ENCODE measurements at regions not wholly inside any gene's neighbourhood (a gene's known extent, or its start where the extent isn't known, plus 50 kb on each side); places are given as distances from the start of the nearest gene placed in this dataset.
"Not testable (repeated sequence)": the region's sequence is repeated elsewhere in the genome, so short reads cannot be mapped to it uniquely, and the experiment has no call there.

DNA sequence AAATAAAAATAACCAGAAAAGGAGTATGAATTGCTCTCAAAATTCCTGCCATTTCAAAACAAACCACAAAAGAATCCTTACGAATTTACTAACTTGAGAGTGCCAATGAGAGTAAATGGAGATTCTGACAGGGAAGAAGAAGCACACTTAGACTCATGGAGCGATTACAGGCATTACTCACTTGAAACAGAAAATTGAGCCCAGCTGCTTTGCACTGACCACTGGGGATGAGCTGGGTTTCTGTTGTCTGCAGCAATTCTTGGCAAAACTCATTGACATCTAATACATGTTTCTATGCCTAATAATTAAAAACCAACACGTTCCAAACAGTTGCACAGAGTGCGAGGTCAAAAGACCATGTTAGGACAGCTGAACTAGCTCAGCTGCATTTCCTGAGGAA is 731.6 kb downstream of the DNAH5 start:
- DNase-seq = no peak

DNA sequence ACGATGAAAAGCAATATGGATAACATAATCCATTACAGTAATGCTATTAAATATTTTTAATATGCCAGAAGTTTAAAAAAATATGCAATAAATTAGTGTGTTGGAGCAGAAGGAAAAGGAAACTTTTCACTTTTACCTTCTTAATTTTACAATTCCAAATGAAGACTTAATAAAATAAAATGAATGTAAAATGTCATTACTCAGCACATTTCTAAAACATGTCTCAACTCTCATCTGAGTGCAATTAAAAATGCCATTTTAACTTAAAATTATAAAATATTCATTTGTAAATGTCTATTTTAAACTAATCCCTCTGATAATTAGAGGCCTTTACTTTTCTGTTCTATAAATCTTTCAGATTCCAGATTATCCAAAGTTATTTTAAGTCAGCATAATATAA is 733.4 kb downstream of the DNAH5 start:
- DNase-seq = no peak

DNA sequence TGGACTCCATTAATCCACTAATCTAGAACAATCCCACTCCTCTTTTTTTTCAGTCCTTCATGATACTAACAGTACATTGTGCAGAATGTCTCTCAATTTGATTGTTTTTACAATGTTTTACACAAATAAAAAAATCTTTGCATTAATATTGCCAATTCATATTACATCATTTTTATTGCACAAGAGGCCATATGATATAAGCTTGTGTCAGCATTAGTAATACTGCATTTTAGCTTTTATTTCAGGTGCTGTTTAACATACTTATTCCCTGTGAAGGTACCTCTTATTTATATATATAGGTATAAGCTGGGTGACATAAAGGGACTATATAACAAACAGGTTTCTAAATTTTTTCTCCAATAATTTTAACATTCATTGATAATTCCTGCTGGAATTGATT is 737.4 kb downstream of the DNAH5 start:
- no peak for DNase-seq

DNA sequence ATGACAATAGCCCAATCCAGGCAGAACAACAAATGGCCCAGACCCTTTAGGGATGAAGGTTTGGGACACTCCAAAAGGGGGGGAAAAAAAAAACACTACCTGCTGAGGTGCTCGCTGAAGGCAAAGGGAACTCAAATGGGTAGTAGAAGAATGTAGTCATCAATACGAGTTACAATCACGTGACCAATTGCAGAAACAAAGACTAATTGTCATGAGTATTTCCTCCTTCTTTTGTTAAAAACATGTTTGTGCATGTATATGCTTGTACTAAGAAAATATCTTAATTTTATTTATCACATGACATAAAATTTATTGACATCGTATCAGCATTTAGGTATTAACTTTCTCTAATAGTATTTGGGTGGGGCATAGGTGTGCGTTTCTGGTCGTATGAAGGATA is 743.5 kb downstream of the DNAH5 start:
- DNase-seq = no peak

DNA sequence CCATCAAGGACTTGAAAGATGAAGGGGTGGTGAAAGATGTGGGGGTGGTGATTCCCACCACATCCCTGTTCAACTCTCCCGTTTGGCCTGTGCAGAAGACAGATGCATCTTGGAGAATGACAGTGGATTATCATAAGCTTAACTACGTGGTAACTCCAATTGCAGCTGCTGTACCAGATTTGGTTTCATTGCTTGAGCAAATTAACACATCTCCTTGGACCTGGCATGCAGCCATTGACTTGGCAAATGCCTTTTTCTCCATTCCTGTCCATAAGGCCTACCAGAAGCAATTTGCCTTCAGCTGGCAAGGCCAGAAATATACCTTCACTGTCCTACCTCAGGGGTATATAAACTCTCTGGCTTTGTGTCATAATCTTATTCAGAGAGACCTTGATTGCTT is 746.3 kb downstream of the DNAH5 start:
- DNase-seq = not testable (repeated sequence)

DNA sequence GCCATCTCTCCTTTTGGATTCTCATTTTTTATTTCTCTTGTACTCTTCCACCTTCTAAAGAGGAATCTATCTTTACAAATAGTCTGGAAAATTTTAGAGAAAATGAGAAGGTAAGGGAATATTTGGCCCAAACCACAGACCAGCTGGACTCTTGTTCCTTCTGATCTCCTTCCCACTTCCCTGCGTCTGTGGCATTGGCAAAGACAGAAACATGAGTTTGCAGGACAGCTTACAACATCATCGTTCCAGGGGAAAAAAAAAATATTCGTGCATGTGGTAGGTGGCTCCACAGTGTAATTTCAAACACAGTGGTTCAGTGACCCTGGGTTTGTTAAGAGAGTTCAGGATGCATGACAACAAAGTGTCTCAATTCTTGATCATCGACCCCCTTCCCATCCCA is 755.0 kb downstream of the DNAH5 start:
- DNase-seq = no peak

DNA sequence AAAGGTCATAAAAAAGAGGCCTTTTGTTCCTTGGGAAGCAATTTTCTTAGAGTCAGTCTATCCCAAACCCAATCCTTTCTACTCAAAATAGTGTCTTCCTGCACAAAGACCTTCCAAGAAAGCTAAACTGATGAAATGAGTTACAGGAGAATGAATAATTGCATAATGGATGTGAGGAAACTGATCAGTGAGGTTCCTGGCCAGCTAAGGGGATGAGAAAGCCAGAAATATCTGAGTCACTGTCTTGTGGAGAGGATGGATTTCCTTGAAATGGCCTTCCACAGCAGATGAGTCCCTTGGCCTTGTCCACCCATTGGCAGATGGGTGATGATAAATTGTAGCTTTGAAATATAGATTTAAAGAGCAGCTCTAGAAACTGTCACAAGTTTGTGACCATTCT is 756.1 kb downstream of the DNAH5 start:
- DNase-seq = no peak

DNA sequence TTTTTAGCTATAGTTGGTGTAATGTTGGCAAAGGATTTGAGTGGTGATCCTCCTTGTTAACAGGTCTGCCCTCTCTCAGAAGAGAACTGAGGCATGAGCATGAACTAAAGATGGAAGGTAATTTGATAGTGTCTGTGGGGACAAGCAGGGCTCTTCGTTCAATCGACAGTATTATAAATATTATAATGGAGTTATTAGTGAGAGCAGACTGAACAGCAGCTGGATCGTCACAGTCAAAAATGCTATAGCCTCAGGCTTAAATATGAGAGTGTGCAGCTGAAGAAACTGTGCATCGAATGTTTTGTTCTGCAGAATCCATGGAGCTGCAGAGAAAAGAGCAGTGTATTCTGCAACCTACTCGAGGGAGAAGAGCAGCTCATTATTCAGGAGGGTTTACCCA is 757.3 kb downstream of the DNAH5 start:
- no peak for DNase-seq

DNA sequence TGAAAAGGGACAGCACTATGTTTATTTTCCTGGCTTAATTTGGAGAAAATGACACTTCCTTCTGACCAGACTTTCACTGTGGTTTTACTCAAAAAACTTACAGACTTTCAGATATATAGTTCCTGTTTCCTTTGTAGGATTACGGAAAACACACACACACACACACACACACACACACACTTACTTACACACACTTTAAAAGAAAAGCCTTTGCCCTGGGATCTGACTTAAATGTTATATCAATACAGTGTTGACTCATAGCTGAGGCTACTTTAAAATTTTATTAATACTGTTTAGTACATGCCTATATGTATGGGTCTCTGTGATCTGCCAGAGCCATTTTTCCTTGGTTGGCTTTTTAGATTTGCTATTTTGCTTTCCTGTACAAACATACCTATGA is 758.3 kb downstream of the DNAH5 start:
- DNase-seq = no peak

DNA sequence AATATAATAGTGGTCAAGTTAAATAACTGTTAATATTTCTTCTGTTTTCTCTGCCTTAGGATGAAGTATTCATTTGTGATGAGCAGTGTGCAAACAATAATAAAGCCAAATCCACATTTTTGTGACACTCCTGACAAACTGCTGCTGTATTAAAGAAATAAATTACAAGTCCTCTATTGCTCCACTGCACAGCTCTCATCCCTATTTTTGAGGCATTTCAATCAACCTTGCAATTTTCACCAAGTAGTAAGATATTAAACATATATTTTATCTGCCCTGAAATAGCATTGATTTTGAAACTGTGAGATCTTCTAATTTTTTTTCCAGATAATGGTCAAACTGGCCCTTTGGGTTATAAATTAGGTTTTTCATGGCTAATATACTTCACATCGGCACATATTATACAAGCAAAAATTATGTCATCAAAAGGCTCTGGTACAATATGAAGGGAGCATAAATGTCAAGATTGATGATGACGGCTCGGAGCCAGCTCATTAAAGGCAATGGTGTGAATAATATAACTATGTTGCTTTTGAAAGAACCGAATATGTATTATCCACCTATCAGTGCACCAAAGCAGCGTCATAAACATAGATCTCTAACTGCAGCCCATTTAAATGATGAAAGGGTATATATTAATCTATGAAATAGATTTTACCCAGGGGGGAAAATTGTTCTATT is 764.9 kb downstream of the DNAH5 start:
- no peak for DNase-seq

DNA sequence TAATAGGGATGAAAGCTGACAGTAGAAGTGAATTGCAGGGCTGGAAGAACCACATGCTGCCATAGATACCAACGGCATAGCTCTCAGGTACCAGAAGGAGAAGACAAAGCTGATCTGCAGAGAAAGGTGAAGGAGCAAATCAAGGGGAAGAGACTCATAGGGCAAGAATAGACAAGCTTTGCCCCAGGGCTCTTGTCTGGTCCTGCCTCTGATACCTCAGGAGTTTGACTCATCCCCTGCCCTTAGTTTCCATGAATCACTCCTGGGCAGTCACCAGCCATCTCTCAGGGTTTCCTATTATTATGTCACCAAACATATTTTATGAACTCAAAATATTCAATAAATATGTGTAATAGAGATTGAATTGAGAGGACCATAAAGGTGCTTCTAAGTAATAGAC is 800.9 kb downstream of the DNAH5 start:
- no peak for DNase-seq

DNA sequence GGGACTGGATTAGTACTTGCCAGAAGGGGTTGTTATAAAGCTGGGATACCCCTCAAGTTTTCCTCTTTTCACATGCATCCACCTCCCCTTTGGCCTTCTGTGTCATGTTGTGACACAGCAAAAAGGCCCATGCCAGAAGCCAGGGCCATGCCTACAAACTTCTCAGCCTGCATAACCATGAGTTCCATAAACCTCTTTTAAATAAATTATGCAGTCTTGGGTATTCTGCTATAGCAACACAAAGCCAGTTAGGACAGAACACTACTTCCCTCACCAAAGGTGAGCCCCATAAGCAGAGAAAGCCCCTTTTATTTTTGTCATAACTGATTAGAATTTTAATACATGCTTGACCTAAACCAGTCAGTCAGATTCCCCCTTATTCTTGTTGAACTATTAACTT is 801.3 kb downstream of the DNAH5 start:
- DNase-seq = no peak

DNA sequence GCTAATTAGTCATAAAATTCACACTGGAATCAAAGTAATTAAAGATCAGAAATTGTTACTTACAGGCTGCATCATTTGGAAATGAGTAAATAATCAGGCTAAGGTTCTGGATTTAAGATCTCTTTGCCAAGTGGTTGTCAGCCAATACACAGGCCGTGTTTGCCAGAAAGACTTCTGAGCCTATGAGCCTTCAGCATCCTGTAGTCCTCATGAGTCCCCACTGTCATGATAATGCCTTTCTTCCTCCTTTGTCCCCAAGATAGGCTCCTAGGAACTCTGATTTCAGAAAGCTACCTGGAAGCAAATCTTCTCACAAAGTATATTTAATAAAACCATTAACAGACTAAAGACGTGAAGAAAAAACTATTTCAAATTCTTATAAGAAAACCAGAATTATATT is 810.5 kb downstream of the DNAH5 start:
- no peak for DNase-seq

DNA sequence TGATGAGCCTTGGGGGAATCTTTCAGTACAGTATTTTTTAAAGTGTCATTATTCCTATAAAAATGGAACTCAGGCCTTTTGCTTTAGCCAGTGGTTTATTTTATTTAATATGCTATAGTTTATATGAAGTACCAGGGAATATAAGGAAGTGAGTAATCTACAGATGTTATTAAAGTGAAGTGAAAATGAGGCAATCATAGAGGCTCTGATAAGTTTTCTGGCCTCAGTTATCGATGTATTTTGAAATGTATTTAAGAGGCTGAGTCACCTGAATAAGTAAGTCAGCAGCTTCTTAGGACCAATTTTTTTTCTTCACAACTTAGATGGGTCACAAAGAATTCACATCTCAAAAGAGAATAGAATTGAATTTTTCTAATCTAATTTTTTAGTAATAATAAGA is 829.0 kb downstream of the DNAH5 start:
- DNase-seq = no peak

DNA sequence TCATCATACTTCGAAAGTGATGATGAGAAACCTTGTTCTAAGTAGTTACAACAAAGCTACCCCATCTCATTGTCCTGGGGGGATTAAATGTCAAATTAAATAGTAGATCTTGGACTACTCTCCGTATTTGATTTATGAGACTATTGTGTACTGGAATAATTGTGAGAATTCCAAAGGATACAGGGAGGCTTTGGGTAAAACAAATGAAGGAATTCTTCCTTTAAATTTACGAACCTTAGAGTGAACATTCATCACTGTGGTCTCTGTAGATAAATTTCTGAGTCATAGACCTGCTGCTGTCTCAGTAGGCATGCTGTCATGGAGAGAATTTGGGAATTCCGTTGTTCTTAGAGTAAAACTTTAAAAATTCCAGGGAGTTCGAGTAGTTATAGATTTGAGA is 836.2 kb downstream of the DNAH5 start:
- DNase-seq = no peak

DNA sequence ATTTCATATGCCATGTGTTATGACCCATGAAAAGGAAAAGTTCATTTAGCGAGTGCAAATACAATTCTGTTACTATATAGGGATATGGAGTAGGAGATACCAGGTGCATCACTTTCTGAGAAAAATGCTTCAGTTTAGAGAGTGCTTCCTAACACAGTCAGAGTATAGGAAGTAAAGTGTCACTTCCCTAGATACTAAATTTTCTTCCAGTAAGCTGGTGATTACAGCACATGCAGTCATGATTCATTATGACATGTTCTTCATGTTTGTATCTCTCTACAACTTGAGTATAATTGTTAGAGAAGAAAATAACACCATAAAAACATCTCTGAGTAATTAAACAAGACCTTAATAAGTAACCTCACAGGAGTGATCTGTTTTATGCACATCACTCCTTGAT is 837.0 kb downstream of the DNAH5 start:
- no peak for DNase-seq

DNA sequence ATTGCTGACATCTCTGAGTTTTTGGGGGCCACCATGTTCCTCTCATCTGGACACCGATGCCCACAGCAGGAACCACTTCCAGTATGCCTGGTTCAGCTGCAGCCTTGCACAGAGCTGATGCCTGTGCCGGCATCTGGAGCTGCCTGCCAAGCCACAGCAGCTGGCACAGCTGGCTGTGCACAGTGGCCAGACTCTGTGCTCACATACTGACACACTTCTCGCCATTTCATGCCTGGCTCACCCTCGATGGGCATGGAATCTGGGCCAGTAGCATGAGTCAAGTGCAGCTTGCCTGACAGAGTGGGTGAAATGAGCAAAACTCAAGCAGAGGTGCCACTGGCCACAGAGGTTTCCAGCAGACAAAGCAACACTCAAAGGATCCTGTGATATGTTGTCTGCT is 863.4 kb downstream of the DNAH5 start:
- DNase-seq = no peak

DNA sequence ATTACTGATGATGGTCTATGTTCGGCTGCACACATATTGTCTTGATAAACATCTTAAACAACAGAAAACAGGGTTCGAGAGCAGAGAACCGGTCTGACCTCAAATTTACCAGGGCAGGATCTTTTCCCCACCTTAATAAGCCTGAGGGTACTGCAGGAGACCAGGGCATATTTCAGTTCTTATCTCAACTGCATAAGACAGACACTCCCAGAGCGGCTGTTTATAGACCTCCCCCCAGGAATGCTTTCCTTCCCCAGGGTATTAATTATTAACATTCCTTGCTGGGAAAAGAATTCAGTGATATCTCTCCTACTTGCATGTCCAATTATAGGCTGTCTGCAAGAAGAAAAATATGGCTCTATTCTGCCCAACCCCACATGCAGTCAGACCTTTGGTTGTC is 871.6 kb downstream of the DNAH5 start:
- not testable (repeated sequence) for DNase-seq

DNA sequence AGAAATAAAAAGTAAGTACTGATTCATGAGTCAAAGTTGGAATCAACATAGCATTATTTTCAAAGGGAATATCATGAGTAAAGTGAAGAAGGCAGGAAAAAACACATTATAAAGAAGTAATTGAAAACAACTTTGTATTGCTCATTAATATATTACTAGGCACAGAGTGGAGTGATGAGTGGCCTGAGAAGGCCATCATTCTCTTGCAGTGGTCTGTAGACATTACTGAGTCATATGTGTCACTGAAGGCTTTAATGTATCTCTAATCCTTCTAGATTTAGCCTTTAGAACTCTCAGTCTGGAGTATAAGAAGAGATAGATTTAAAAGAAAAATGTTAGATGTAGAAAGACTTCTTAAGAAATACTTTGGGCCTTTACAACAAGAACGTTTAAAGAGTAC is 881.4 kb downstream of the DNAH5 start:
- DNase-seq = no peak

DNA sequence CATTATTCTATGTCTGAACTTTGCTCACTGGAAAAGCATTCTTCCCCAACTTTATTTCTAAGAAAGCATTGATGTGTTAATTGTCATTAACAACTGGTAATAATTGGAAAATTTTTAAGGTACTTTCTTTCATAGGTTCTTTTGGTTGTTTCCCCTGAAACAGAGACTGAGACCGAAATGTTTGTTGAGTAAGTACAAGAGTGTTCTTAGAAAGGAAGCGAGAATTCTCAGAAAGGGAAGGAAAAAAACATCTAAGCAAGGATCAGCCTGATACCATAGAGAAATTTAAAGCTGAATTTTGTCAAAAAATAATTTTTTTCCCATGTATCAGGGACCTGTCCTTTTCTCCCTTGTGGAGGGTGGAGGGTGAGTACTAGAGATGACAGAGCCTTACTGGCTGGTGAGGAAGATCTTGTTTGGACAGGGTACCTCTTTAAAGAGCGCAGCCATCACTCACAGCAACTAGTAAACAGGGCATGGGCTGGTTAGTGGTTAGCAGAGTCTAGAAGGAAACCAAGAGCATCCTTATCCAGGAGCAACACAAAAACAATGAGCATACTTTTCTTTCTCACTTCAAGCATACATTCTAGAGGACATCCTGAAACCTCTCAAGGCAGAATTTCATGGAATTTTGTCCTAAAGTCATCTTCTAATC is 898.5 kb downstream of the DNAH5 start:
- no peak for DNase-seq

DNA sequence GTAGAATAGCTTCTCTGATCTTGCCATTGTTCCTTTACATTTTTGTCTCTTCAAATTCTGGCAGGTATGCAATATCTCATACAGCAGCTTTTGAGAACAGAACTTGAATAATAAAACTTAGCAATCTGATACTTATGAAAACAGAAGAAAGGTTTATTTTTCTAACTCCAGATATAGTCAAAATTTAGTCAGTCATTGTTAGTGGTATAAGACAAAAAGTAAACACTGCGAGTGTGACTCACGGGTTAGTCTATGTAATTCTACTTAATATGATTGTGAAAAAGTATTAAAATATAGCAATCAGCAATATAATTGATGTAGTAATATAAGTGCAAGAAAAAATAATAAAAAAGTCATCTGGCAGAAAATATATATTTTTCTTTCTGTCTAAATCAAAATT is 910.4 kb downstream of the DNAH5 start:
- no peak for DNase-seq

DNA sequence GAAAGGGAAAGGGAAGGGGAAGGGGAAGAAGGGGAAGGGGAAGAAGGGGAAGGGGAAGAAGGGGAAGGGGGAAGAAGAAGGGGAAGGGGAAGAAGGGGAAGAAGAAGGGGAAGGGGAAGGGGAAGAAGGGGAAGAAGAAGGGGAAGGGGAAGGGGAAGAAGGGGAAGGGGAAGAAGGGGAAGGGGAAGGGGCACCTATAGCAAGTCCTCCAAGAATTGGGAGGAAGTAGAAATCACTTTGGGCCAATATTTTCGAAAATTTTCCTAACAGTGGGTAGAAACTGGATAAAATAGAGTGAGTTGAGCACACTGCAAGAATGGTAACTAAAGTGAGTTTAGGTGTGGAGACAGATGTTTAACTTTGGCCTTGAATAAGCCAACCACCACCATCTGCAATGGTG is 915.3 kb downstream of the DNAH5 start:
- no peak for DNase-seq

DNA sequence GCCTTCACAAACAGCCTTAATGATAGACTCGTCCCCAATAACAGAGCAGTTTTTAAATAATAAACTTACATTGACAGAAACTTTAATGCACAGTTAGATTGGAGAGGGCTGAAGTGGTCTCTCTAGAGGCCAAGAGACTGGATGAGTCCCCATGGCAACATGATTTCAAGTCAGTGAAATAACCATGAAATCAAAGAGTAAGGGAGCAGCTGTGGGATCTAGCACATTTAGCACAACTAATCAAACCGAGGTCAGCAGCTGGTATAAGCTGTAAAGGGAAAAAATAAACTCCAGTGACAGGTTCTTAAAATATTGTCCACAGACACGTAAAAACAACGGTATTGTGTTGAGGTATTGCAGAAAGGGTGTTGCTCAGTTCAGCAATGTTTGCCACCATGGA is 916.6 kb downstream of the DNAH5 start:
- no peak for DNase-seq

DNA sequence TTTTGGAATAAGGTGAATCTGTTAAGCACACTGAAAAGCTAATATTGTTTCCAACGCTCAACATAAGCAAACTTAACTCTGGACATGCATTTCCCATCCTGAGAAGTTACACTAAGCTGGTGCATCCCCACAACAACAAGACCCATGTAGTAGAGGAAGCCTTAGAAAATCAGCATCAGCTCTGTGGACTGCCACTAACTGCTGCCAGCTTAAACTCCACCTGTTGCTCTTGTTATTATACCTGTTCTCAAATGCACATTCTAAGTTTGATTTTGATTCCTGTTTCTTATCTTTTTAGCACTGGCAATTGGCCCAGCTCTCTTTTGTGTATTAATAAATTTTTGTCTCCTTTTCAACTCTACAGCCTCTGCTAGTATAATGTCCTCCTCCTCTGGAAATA is 924.8 kb downstream of the DNAH5 start:
- DNase-seq = no peak

DNA sequence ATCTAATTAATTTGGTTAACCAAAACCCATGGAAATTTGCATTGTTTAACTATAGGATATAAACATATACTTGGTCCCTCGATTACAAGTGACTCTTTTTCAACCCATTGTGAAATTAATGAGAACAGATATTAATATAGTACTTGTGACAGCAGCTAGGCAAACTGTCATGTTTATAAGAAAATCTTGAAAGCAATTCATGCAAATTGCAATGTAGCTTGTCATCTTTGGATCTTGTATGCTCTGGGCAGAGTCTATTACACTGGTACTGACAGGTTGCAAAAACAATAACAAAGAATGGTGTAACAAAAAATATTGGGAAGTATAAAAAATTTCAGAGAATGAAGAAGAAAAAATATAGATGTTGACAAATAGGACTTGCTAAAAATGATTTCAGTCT is 941.0 kb downstream of the DNAH5 start:
- DNase-seq = no peak
